HG02885 (cell line): ENCODE measurements at regions not wholly inside any gene's neighbourhood (a gene's known extent, or its start where the extent isn't known, plus 50 kb on each side); places are given as distances from the start of the nearest gene placed in this dataset.
"Not testable (repeated sequence)": the region's sequence is repeated elsewhere in the genome, so short reads cannot be mapped to it uniquely, and the experiment has no call there.

Source experiments
- ATAC-seq: cut with Tn5 transposase; IDR thresholded peaks from one replicate; pipeline ENCODE4 v1.9.1; 2021; ENCODE audit warnings: mild to moderate bottlenecking; ENCODE audit not compliant: unreplicated experiment, poor library complexity

DNA sequence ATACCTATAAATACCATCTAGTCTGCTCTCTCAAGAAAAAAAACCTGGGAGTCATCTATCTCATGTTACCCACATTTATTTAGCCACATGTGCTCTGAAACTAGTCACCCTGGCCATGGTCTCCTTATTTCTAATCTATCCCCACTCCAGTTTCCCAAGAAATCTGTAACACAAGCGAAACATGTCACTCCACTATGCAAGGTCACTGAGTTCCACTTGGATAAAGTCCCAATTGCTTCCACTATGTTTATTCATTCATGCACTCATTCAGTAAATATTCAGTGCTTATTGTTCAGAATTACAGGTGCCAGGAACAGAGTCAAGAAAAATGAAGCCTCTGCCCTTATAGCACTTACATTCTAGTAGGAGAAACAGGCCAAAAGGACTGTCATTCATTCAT is 369.4 kb upstream of the CYRIA start:
- ATAC-seq: no peak

DNA sequence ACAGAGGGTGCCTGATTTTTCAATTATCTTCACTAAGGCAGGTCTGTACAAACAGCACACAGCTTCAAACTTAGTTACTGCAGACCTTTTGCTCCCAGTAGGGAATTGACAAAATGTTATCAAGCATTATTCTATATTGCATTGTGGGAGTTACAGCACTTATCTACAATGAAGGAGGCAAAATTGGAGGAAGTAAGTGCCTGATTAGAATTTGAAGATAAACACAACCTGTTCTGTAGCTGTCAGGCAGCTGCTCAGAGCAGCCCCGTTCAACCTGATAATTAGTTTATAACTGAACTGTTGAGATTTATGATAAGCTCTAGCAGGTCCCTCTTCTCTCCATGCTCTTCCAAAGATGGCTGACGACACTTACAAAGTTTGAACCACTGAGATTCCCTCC is 364.4 kb upstream of the CYRIA start:
- ATAC-seq: no peak

DNA sequence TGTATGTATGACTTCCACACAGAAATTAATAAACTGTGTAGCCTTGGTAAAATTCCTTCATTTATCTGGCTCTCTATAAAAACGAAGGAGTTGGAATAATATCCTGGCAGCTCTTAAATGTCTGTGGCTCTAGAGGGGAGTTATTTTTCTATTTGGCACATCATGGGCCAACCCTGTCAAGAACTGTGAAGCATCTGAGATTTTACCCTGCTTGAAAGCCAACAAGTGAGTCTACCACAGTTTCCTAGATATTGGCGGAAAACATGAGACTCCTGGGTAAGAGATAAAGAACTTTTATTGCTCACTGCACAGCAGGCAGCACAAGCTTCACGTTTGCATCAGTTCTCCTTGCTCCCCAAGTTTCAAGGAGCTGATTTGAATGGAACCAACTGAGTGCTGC is 346.7 kb upstream of the CYRIA start:
- ATAC-seq: no peak

DNA sequence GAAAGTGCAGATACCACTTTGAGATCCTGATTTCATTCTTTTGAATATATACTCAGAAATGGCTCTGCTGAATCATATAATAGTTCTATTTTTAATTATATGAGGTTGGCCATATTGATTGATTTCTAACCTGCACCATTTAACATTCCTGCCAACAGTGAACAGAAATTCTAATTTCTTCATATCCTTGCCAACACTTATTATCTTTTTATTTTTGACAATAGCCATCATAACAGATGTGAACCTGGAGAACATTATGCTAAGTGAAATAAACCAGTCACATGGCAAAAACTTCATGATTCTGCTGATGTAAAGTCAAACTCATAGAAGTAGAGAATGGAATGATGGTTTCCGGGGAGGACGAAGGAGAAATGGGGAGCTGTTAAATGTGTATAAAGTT is 344.5 kb upstream of the CYRIA start:
- ATAC-seq: no peak

DNA sequence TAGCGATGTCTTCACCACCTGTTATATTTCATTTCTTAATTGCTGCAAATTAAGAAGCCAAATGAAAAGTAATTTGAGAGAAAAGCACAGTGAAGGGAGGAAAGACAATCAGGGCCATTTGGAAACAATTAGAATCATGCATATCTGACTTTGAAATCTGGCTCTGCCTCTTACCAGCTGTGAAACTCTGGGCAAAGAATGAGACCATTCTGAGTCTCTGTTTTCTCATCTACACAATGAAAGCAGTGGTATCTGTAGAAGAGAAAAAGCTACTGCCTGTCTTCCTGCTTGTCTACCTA is 334.5 kb upstream of the CYRIA start:
- ATAC-seq: no peak

DNA sequence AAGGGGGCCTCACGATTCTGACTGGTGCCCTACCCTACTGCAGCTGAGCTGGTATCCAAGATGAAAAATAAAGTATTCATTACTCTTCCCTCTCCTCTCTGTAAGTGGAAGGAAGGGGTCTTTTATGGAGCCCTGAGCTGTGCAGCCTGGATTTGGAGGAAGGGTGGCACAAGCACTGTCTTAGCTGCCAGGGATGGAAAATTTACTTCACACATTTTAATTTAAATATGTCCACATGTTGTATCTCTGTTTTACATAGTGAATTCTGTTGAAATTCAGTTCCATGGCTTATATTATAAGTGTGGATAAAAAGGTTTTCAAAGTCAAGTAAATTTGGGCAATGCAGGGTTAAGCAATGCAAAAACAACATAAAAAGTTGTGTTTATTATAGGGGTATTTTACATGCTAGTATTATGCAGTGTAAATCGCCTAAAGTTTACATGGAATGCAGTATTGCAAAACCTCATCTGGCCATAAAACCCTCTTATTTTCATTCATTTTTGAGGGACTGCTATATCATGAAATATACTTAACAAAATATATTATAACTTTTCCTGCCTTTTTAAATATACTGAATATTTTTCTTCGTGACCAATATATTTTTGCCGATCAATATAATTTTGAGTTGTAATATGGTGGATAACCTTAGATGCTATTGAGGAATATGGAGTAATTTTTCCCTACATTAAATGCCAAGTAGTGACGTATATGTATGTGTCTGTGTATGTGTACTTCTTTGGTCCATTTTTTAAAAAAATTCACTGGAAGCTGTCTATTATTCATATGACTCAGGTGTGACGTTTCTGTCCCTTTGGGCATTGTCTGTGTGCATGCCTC is 333.9 kb upstream of the CYRIA start:
- ATAC-seq: no peak

DNA sequence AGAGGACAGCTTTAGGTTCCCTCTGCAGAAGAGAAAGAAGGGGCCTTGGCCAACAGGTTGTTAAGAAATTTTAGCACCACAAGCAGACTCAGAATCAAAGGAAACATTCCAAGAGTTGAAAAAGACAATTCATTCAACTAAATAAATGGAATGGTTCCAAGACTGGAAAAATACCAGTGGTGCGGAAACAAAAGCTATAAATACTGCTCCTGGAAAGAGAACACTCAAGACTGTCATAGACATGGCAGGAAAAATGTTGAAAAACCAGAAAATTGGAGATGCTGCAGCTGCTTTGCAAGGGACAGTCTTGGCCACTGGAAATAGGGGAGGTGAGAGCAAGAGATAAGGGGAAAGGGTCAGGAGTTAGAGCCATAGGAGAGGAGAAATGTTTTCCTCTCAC is 312.7 kb upstream of the CYRIA start:
- no peak for ATAC-seq

DNA sequence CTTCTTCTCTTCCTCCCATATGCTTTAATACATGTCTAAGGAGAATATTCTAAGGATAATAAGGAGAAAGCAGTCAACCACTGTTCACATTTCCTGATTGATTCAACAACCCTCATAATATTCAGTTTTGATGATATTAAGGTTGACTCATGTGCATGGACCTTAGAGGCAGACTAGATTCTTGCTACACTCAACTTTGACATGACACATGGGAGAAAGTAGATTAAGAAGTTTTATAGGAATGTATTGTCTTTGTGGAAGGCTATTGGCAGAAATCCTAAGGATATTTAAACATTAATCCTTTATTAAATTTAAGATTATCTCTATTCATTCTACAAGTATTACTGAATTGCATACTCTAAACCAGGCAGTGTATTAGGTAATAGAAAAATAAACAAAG is 309.1 kb upstream of the CYRIA start:
- ATAC-seq: no peak

DNA sequence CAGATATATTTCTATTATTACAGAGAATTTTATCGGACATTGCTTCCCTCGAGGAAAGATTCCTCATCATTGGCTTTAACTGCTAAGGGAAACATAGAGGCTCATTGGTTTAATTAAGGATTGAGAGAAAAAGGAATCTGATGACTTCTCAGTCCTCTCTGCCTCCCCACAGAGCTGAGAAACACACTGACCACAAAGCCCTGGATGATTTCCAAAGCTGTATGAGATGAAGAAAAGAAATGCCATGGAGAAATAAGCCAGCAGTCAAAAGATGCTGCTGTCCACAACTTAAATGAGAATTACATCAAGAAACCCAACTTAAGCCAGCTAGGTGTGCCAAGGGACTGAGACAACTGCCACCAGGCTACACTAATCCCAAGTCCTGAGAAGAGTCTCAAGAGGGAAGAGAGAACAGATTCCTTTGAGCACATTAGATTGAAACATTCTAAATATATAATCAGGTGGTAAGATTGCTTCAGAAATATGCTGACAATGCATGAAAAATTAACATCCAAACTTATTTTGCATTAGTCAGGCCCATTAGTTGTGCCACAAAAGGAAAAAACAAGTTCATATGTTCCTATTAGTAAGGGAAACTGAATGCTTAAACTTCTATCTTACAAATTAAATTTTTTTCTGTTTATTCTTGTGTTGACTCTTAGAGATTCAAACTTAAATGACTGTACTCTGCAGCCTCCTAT is 308.1 kb upstream of the CYRIA start:
- ATAC-seq: no peak

DNA sequence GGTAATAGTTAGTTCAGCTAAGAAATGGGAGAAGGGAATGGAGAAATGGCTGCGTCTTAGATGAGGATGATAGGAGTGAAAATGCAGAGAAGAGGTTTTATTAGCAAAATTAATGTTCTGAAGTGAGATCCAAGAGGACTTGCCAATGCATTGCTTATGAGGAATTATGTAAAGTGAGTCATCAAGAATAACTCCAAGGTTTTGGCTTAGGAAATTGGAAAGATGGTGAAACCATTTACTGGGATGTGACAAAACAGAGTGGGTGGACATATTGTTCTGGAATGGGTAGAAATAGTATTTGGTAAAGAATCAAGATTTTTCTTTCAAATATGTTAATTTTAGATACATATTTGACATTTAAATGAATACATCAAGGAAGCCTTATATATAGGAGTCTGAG is 306.6 kb upstream of the CYRIA start:
- no peak for ATAC-seq

DNA sequence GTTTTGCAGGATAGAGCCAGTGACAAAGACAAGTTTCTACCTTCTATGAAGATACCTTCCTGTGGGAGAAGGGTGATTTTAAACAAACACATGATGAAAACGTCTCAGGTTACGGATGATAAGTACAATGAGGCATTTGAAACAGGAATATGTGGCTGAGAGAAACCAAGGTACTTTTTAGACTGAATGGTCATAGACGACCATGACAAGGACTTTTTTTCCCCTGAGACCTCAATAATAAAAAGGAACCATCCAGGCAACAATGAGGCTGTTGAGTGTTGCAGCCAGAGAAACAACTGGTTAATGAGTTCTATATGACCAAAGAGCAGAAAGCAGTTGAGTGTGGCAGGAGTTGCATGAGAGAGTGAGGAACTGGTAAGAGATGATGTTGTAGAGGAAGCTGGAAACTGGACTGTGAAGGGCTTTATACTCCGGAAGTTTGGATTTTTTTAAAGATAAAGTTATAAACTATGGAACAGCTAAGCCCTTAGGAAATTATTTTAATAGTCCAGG is 306.1 kb upstream of the CYRIA start:
- no peak for ATAC-seq

DNA sequence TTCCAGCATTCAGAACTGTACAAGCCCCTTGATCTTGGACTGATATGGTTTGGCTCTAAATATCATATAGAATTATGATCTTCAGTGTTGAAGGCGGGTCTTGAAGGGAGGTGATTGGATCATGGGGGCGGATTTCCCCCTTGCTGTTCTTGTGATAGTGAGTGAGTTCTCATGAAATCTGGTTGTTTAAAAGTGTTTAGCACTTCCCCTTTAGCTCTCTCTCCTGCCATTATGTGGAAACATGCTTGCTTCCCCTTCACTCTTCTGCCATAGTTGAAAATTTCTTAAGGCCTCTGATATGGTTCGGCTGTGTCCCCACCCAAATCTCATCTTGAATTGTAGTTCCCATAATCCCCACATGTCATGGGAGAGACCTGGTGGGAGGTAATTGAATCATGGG is 305.3 kb upstream of the CYRIA start:
- ATAC-seq: not testable (repeated sequence)

DNA sequence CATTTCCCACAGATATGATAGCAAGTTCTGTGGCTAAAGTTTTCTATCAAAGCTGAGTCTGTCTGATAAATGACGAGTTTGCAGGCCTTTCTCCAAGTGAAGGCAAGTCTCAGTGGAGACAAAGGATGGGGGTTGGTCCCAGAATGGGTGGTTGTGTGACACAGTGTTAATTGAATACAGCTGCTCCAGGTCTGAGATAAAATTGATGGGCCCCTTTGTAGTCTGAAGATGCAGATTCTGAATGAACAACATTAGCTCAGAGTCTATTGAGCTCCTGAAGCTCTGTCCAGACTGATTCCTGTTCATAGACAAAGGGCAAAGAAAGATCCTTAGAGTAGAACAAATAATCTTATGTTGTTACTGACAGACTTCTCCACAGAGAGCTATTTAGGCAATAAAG is 296.9 kb upstream of the CYRIA start:
- ATAC-seq: no peak

DNA sequence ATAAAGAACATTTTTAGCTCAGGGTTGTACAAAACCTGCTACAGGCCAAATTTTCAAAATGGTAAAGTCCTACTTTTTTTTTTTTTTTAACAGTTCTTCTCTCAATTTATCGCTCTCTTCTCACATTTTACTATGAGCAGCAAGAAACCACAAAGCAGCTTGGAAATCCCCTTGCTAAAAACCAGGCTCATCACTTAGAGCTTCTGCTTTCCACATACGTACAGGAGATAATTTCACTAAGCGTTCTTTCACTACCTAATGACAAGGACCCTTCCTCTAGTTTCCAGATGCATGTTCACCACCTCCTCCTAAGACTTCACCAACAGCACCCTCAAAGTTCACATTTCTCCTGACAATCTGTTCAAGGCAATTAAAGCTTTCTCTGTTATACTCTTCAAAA is 294.9 kb upstream of the CYRIA start:
- ATAC-seq: peak; percentile 67

DNA sequence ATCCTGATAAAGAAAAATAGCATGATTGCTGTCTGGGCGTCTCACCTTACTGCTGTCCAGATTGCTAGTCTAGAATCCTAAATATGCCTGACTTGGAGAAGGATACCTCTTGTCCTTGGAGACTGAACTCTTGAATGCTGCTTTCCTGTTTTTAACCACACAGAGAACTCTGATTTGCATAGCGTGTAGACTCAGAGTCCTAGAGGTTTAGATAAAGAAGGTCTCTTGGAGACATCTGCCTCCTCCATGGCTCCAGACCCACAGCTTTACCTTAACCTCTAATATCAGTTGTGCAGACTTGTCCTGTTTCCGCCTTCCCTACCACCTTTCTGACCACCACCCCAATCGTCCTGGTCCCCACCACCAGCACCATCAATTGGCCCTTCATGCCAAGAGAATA is 292.6 kb upstream of the CYRIA start:
- no peak for ATAC-seq

DNA sequence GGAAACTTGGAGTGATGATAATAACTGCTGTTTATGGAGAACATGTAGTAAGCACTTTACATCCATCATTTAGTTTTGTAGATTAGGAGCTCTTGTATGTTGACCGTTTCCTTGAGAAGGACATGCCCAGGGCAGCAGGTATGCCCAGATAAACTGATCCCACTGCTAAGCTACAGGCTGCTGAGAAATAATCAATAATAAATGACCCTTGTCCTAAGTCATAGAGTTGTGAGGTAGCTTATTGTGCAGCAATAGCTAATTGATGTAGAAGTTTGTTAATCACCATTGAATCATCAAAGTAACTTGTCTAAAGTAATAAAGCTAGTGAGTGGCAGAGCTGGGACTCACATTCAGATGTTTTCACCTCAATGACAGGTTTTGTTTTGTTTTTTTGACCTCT is 287.2 kb upstream of the CYRIA start:
- ATAC-seq: no peak

DNA sequence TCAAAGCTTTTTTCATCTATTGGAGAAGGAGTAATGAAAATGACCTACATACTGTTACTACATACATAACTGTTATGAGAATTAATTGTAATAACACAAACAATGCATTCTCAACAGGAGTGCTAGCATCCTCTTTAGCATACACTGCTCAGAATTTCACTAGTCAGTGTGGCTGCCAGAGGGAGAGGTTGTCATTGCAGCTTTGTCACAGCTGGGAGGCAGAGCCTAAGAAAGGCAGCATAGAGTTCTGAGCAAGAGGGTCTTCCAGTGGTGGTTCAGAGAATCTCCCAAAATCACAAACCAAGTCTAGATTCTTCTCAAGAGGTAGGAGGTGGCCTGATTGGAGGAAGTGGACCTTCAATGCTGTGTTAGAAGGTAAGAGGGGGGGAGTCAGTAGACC is 286.7 kb upstream of the CYRIA start:
- no peak for ATAC-seq

DNA sequence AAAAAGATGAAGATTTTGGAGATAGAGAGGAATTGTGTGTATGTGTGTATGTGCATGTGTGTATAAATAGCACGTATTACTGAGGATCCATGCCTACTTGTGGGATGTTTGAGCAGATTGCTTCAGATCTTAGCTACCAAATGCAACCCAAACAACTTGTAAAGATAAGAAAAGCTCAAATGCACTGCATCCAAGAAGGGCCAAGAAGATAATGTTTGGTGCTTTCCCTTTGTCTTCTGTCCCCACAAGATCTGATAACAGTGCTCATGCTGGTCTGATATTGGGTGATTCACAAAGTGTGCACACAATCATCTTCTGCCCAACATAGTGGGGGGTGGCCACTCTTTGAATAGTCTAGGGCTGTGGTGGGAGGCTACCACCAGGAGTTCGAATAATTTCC is 284.8 kb upstream of the CYRIA start:
- ATAC-seq: no peak

DNA sequence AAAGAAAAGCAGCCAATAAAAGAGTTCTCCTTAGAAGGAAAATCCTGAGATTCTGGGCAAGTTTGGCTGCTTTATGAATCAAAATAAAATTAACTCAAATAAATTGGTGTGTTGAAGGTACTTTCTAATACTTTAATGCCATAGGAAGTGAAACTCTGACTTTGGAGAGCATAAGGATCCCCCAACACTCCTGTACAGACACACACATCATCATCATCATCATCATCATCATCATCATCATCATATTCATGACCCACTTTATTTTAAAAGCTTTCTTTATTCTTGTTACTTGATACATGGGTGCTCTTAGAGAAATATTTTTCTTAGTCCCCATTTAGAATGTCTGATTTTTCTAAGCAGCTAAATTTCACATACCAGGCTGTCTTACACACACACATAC is 283.1 kb upstream of the CYRIA start:
- no peak for ATAC-seq

DNA sequence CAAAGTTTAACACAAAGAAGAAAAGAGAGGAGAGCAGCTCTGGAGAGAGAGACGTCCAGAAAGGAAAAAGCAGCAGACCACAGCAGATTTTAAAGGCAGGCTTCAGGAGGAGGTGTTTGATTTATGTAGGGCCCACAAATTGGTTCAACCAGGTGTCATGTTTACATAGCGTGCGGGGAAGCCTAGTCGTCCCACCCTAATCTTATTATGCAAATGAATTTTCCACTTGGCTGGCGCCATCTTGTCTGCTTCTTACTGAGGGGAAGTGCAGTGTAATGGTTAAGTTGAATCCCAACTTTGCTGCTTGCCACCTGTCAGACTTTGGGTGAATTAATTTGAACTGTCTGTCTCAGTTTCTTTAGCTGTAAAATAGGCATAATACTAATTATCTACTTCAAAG is 282.4 kb upstream of the CYRIA start:
- ATAC-seq: peak; percentile 40

DNA sequence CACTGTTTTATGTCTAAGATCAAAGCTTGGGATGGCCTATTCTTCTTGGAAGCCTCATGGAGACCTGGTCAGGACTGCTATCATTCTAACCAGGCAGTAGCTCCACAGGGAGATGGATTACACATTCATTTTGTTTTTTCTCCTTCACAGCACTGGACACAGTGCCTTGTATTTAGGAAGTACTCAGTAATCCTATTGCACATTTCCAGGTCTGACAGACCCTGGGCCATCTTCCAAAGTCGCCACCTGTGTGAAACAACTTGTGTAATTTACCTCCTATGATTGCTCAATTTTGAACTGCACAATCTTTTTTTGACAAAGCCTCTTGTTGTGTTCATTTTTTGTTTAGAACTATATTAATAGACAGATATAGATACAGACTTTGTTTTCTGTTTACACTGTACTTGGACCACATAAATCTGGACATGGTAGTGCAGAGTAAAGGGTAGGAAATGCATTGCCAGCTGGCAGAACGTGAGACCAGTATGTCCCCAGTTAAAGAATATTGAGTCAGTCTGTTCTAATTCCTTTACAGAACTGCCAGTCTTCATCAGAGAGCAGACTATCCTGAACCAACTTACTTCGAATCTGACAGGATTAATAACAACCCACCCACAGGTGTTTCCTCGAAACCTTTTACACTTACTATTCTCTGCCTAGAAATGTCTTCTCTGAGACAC is 277.8 kb upstream of the CYRIA start:
- no peak for ATAC-seq
